ENCODE measurements at regions not wholly inside any gene's neighbourhood (a gene's known extent, or its start where the extent isn't known, plus 50 kb on each side); places are given as distances from the start of the nearest gene placed in this dataset.
"Not testable (repeated sequence)": the region's sequence is repeated elsewhere in the genome, so short reads cannot be mapped to it uniquely, and the experiment has no call there.

DNA sequence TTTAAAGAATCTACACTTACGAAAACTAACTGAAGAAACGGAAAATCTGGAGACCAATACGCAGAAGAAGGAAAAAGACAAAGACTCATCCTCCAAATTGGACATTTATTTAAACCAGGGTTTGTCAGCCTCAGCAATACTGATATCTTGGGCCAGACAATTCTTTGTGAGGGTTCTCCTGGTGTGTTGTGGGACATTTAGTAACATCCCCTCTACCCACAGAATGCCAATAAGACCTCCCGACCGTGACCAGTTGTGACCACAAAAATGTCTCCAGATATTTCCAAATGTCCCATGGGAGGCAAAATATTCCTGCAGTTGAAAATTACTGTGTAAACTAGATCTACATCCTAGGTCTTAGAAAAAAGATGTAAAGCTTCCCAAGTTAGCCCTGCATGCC lies 50.3 kb upstream of the ZSCAN2 start:
- H3K9ac ChIP-seq (ENCODE audit: low read depth, low read length, poor library complexity, severe bottlenecking); H3K79me2 ChIP-seq (ENCODE audit: insufficient read depth, low read length): not testable (repeated sequence)

More for the DNA sequence above, 50.3 kb upstream of the ZSCAN2 start:
- not testable (repeated sequence) for H2AFZ ChIP-seq (ENCODE audit: low read length); H3K4me3 ChIP-seq (ENCODE audit: low read length, poor library complexity, severe bottlenecking); H3F3A ChIP-seq (ENCODE audit: low read depth); H3K4me2 ChIP-seq (ENCODE audit: low read depth, low read length, poor library complexity, severe bottlenecking); H3K9me3 ChIP-seq (ENCODE audit: insufficient read depth, low read depth, low read length); H3K27me3 ChIP-seq (ENCODE audit: insufficient read depth, low read length, poor library complexity, severe bottlenecking); H3K9me2 ChIP-seq (replicated peaks; ENCODE audit: low read depth, low read length); H4K20me1 ChIP-seq (ENCODE audit: insufficient read depth, low read length, poor library complexity, severe bottlenecking)
- H3K36me3 ChIP-seq (ENCODE audit: insufficient read depth, low read length), result peaks cover 17% of the 10 kb centered on the region
- peaks cover 18% of the 10 kb centered on the region for H3K4me1 ChIP-seq (ENCODE audit: insufficient read depth, low read length, poor library complexity, severe bottlenecking)
